ENCODE measurements at regions not wholly inside any gene's neighbourhood (a gene's known extent, or its start where the extent isn't known, plus 50 kb on each side); places are given as distances from the start of the nearest gene placed in this dataset.
"Not testable (repeated sequence)": the region's sequence is repeated elsewhere in the genome, so short reads cannot be mapped to it uniquely, and the experiment has no call there.

GRCh38 chr10:78585952-78586351 is 482.8 kb upstream of the ZMIZ1 start:
- in situ Hi-C loops (cut with HindIII; ENCODE audit: low sequenced_read_pairs) = no loop called here
- DNase-seq (ENCODE audit: low spot score) = no peak

DNA sequence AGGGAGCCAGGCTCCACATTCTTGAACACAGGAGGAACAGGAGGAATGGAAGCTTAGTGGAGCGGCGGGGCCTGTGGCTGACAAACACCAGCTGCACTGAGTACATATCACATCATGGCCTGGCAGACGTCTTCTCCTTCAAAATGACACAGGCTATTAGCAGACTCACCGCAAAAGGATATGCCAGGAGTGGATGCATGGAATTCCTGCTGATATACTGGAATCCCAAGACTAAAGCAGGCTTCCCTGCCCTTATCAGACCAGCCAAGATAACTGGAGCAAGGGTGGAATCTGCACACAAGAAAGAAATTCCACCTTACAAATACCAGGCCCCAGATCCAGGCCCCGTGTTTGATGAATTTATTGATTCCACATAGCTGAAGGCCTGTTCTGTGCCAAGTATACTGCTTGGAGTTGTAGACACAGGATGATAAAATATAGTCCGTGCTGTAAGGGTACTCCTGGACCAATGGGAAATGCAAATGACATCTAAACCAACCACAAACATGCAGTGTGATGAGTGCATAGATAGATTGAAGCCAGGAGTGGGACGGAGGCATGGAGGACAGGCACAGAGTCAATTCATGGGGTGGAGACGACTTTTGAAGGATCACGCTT is 480.5 kb upstream of the ZMIZ1 start:
- in situ Hi-C loops (cut with HindIII; ENCODE audit: low sequenced_read_pairs) = no loop called here
- DNase-seq (ENCODE audit: low spot score) = peak; percentile 10

DNA sequence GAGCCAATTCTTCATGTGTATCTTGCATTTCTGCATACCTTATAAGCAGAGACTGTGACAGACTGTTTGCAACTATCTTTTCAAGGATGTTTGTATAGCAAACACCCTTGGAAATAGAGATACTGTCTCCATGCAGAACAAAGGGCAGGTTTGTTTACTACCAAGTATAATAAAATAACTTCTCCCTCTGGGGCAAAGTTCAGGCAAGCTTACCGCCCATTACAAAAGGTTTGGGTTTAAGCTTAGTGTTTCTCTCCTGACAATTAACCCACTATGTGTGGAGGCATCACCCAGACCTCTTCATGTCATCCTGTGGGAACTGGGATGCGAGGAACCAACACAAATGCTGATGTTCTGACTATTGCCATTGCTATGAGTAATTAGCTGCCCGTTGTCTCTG is 479.1 kb upstream of the ZMIZ1 start:
- DNase-seq (ENCODE audit: low spot score) = no peak
- in situ Hi-C loops (cut with HindIII; ENCODE audit: low sequenced_read_pairs) = no loop called here

GRCh38 chr10:78591066-78591465 is 477.7 kb upstream of the ZMIZ1 start:
- no peak for DNase-seq (ENCODE audit: low spot score)
- in situ Hi-C loops (cut with HindIII; ENCODE audit: low sequenced_read_pairs) = no loop called here

- in situ Hi-C loops (cut with HindIII; ENCODE audit: low sequenced_read_pairs) = no loop called here
- DNase-seq (ENCODE audit: low spot score) = no peak
These were observed 474.1 kb upstream of the ZMIZ1 start for GRCh38 chr10:78594559-78595268.

DNA sequence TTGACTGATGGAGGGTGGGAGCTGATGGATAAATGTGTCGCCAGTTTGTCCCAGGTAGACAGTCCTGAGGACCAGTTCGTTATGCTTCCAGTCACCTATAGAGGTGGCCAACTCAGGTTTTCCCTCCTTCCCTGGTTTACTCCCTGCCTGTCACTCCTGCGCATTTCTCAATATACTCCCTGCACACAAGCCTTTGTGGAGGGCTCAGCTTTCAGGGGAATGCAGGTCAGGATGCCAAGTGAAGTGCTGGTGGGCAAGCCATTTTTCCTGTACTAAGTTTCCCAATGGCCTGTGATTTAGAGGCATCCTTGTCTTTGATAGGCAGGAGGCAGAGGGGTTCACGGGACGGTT is 473.5 kb upstream of the ZMIZ1 start:
- in situ Hi-C loops (cut with HindIII; ENCODE audit: low sequenced_read_pairs) = no loop called here
- DNase-seq (ENCODE audit: low spot score) = no peak

- in situ Hi-C loops (cut with HindIII; ENCODE audit: low sequenced_read_pairs) = no loop called here
- no peak for DNase-seq (ENCODE audit: low spot score)
These were observed 472.2 kb upstream of the ZMIZ1 start for GRCh38 chr10:78596556-78596955.

DNA sequence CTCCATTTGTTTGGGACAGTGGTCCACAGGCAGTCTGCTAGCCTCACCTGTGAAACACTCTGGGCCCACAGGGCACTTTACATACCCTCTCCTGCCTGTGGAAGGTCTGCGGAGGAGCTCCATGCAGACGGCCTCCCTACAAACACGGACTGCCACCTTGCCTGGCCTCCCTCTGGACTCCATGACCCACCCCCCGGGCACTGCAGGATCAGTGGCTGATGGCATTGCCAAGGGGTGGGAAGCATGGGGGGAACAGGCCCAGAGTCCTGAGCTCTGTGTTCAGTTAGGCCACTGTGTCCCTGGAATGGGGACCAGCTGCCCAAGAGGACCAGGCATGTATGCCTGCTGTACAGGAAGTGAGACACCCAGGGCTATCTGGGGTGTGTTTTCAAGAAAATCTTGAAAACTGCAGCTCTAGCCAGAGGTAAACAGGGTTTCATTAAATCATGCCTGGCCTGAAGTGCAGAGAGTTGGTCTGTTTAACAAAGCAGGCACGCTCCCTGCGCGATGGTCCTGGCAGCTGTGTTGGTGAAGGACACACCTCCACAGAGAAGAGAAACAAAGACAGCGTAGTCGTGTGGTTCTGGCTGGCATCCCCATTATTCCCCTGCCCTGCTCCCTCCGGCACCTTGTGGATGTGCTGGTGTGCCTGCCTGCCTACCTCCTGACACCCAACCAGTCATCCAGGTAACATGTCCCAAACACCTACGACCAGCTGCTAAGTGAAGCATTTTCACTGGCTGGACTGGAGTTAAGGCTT is 470.8 kb upstream of the ZMIZ1 start:
- DNase-seq (ENCODE audit: low spot score) = no peak
- in situ Hi-C loops (cut with HindIII; ENCODE audit: low sequenced_read_pairs) = no loop called here

- DNase-seq (ENCODE audit: low spot score) = no peak
- in situ Hi-C loops (cut with HindIII; ENCODE audit: low sequenced_read_pairs) = no loop called here
These were observed 469.5 kb upstream of the ZMIZ1 start for GRCh38 chr10:78599122-78599853.

- in situ Hi-C loops (cut with HindIII; ENCODE audit: low sequenced_read_pairs) = no loop called here
These were observed 468.6 kb upstream of the ZMIZ1 start for GRCh38 chr10:78600121-78600665.

DNA sequence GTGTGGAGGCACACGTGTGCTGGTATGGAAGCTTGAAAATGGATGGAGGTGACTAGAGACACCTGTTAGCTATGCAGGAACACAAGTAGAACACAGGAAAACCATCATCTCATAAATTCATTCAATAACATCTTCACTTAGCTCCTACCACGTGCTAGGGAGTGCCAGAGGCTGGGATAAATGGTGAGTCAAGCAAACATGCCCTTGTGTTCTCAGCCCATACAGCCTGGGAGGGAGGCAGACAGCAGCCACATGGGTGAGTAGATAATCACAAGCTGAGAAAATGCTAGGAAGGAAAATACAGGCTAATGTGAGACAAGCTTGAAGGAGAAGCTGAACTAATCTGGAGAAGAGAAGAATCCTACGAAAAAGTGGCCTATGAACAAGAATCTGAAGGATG is 468.0 kb upstream of the ZMIZ1 start:
- in situ Hi-C loops (cut with HindIII; ENCODE audit: low sequenced_read_pairs) = no loop called here
- no peak for DNase-seq (ENCODE audit: low spot score)

More at GRCh38 chr10:78600121-78600665, 468.6 kb upstream of the ZMIZ1 start:
- no peak for DNase-seq (ENCODE audit: low spot score)

GRCh38 chr10:78602201-78602932 is 466.4 kb upstream of the ZMIZ1 start:
- in situ Hi-C loops (cut with HindIII; ENCODE audit: low sequenced_read_pairs) = no loop called here
- DNase-seq (ENCODE audit: low spot score) = no peak

GRCh38 chr10:78604286-78604685 is 464.5 kb upstream of the ZMIZ1 start:
- DNase-seq (ENCODE audit: low spot score) = no peak
- in situ Hi-C loops (cut with HindIII; ENCODE audit: low sequenced_read_pairs) = no loop called here

DNA sequence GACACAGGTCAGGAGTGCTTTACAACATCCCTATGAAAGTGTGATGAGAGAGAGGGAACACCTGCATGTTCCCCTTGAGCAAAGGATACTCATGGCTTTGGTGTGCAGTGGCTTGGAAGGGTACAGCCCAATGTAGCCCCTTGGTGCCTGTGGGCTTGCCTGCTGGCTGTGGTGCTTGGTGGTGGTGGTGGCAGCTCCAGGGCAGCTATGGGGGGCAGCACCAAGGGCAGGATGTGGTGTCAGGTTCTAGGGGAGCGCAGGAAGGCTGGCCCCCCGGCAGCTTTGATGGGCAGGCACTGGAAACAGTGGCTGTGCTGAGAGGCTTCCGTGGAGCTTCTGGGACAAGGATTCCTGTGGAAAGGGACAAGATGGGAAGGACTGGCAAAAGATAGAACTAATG is 464.0 kb upstream of the ZMIZ1 start:
- DNase-seq (ENCODE audit: low spot score) = no peak
- in situ Hi-C loops (cut with HindIII; ENCODE audit: low sequenced_read_pairs) = no loop called here

DNA sequence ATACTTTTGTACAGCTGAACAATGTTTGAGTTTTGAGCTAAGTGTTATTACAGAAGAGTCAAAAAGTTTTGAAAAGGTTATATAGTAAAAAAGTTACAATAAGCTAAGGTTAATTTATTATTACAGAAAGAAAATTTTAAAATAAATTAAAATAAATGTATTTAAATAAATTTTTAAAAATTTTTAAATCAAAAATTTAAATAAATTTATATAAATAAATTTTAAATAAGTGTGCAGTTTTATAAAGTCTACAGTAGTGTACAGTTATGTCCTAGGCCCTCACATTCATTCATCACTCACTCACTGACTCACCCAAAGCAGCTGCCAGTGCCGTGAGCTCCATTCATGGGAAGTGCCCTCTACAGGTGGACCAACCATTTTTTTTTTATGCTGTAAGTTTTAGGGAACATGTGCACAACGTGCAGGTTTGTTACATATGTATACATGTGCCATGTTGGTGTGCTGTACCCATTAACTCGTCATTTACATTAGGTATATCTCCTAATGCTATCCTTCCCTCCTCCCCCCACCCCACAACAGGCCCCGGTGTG is 462.9 kb upstream of the ZMIZ1 start:
- in situ Hi-C loops (cut with HindIII; ENCODE audit: low sequenced_read_pairs) = no loop called here
- DNase-seq (ENCODE audit: low spot score) = no peak

GRCh38 chr10:78606766-78607165 is 462.0 kb upstream of the ZMIZ1 start:
- in situ Hi-C loops (cut with HindIII; ENCODE audit: low sequenced_read_pairs); DNase-seq (ENCODE audit: low spot score): not testable (repeated sequence)

DNA sequence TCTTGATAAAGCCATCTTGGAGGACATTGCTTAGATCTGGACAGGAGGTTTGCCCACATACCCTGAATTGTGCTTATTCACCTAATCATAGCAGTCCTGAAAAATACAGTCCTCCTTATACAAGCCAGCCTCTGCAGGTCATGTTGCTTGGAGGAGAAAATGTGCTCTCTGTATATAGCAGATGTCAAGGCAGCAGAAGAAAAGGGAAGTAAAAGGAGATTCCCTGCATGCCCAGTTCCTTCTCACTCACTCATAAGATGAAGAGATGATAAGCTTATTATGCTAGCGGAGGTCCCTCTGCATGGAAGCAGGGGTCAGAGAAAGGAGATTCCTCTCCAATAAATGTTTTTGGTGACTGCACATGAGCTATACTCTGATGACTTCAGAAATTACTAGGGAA is 458.8 kb upstream of the ZMIZ1 start:
- in situ Hi-C loops (cut with HindIII; ENCODE audit: low sequenced_read_pairs) = no loop called here
- DNase-seq (ENCODE audit: low spot score) = no peak

GRCh38 chr10:78613132-78613531 is 455.6 kb upstream of the ZMIZ1 start:
- no peak for DNase-seq (ENCODE audit: low spot score)
- in situ Hi-C loops (cut with HindIII; ENCODE audit: low sequenced_read_pairs) = no loop called here

- peak; percentile 28 for DNase-seq (ENCODE audit: low spot score)
- in situ Hi-C loops (cut with HindIII; ENCODE audit: low sequenced_read_pairs) = no loop called here
These were observed 454.5 kb upstream of the ZMIZ1 start for GRCh38 chr10:78614267-78614666.
